ENCODE measurements at regions not wholly inside any gene's neighbourhood (a gene's known extent, or its start where the extent isn't known, plus 50 kb on each side); places are given as distances from the start of the nearest gene placed in this dataset.
"Not testable (repeated sequence)": the region's sequence is repeated elsewhere in the genome, so short reads cannot be mapped to it uniquely, and the experiment has no call there.

GRCh38 chr13:33418224-33418953 is 132.8 kb upstream of the STARD13 start:
- DNase-seq = not testable (repeated sequence)

- not testable (repeated sequence) for DNase-seq
Observed at GRCh38 chr13:33420117-33420516, 134.6 kb upstream of the STARD13 start.

- DNase-seq = no peak
Observed at GRCh38 chr13:33426131-33426530, 140.6 kb upstream of the STARD13 start.

GRCh38 chr13:33433316-33433715 is 147.8 kb upstream of the STARD13 start:
- DNase-seq = no peak

- DNase-seq = no peak
Observed at GRCh38 chr13:33434676-33435075, 149.1 kb upstream of the STARD13 start.

GRCh38 chr13:33435207-33435606 is 149.7 kb upstream of the STARD13 start:
- no peak for DNase-seq

- DNase-seq = no peak
Observed at GRCh38 chr13:33438918-33439317, 153.4 kb upstream of the STARD13 start.

GRCh38 chr13:33441015-33441414 is 155.5 kb upstream of the STARD13 start:
- DNase-seq = no peak

- no peak for DNase-seq
Observed at GRCh38 chr13:33445024-33445423, 159.5 kb upstream of the STARD13 start.

- no peak for DNase-seq
Observed at GRCh38 chr13:33445476-33445875, 159.9 kb upstream of the STARD13 start.

- DNase-seq = no peak
Observed at GRCh38 chr13:33446821-33447725, 161.5 kb upstream of the STARD13 start.

- no peak for DNase-seq
Observed at GRCh38 chr13:33448889-33449288, 163.3 kb upstream of the STARD13 start.

- no peak for DNase-seq
Observed at GRCh38 chr13:33450956-33451709, 165.6 kb upstream of the STARD13 start.

GRCh38 chr13:33452873-33453517 is 167.4 kb upstream of the STARD13 start:
- peak in 3 of 14 donors; percentile 6 to 39 (median 35) for DNase-seq

GRCh38 chr13:33453936-33454335 is 168.4 kb upstream of the STARD13 start:
- DNase-seq = no peak

GRCh38 chr13:33454844-33455705 is 169.5 kb upstream of the STARD13 start:
- DNase-seq = no peak

GRCh38 chr13:33459702-33460101 is 174.1 kb upstream of the STARD13 start:
- DNase-seq = no peak

- no peak for DNase-seq
Observed at GRCh38 chr13:33462109-33462508, 176.6 kb upstream of the STARD13 start.

- DNase-seq = no peak
Observed at GRCh38 chr13:33464345-33464744, 178.8 kb upstream of the STARD13 start.

- no peak for DNase-seq
Observed at GRCh38 chr13:33466262-33466661, 180.7 kb upstream of the STARD13 start.

- DNase-seq = no peak
Observed at GRCh38 chr13:33467556-33467955, 182.0 kb upstream of the STARD13 start.
